ENCODE measurements at regions not wholly inside any gene's neighbourhood (a gene's known extent, or its start where the extent isn't known, plus 50 kb on each side); places are given as distances from the start of the nearest gene placed in this dataset.

GRCh38 chr1:36597514-36597913 lies 114.8 kb upstream of the CSF3R start:
- in situ Hi-C loops (cut with HindIII; ENCODE audit: low pct_ligation_motif_present, low pct_unique_long_range_greater_than_20kb, low sequenced_read_pairs): no loop called here

GRCh38 chr1:36595921-36596320 lies 113.2 kb upstream of the CSF3R start:
- in situ Hi-C loops (cut with HindIII; ENCODE audit: low pct_ligation_motif_present, low pct_unique_long_range_greater_than_20kb, low sequenced_read_pairs): no loop called here
- DNase-seq: no peak

More at GRCh38 chr1:36597514-36597913, 114.8 kb upstream of the CSF3R start:
- no peak for DNase-seq

- no peak for DNase-seq
- in situ Hi-C loops (cut with HindIII; ENCODE audit: low pct_ligation_motif_present, low pct_unique_long_range_greater_than_20kb, low sequenced_read_pairs): no loop called here
Measured at GRCh38 chr1:36595349-36595748, 112.6 kb upstream of the CSF3R start.

GRCh38 chr1:36594023-36594422 lies 111.3 kb upstream of the CSF3R start:
- in situ Hi-C loops (cut with HindIII; ENCODE audit: low pct_ligation_motif_present, low pct_unique_long_range_greater_than_20kb, low sequenced_read_pairs): no loop called here
- DNase-seq: no peak

GRCh38 chr1:36591278-36591677 lies 108.6 kb upstream of the CSF3R start:
- DNase-seq: no peak
- in situ Hi-C loops (cut with HindIII; ENCODE audit: low pct_ligation_motif_present, low pct_unique_long_range_greater_than_20kb, low sequenced_read_pairs): no loop called here

- no peak for DNase-seq
- in situ Hi-C loops (cut with HindIII; ENCODE audit: low pct_ligation_motif_present, low pct_unique_long_range_greater_than_20kb, low sequenced_read_pairs): no loop called here
Measured at GRCh38 chr1:36590771-36591170, 108.1 kb upstream of the CSF3R start.

- in situ Hi-C loops (cut with HindIII; ENCODE audit: low pct_ligation_motif_present, low pct_unique_long_range_greater_than_20kb, low sequenced_read_pairs): no loop called here
- DNase-seq: no peak
Measured at GRCh38 chr1:36590264-36590663, 107.6 kb upstream of the CSF3R start.

- in situ Hi-C loops (cut with HindIII; ENCODE audit: low pct_ligation_motif_present, low pct_unique_long_range_greater_than_20kb, low sequenced_read_pairs): no loop called here
- DNase-seq: no peak
Measured at GRCh38 chr1:36588972-36589371, 106.3 kb upstream of the CSF3R start.

GRCh38 chr1:36585569-36586548 lies 103.1 kb upstream of the CSF3R start:
- no peak for DNase-seq
- in situ Hi-C loops (cut with HindIII; ENCODE audit: low pct_ligation_motif_present, low pct_unique_long_range_greater_than_20kb, low sequenced_read_pairs): no loop called here

- in situ Hi-C loops (cut with HindIII; ENCODE audit: low pct_ligation_motif_present, low pct_unique_long_range_greater_than_20kb, low sequenced_read_pairs): no loop called here
- no peak for DNase-seq
Measured at GRCh38 chr1:36584874-36585453, 102.3 kb upstream of the CSF3R start.

- in situ Hi-C loops (cut with HindIII; ENCODE audit: low pct_ligation_motif_present, low pct_unique_long_range_greater_than_20kb, low sequenced_read_pairs): no loop called here
- DNase-seq: no peak
Measured at GRCh38 chr1:36583980-36584782, 101.5 kb upstream of the CSF3R start.

- DNase-seq: no peak
- in situ Hi-C loops (cut with HindIII; ENCODE audit: low pct_ligation_motif_present, low pct_unique_long_range_greater_than_20kb, low sequenced_read_pairs): no loop called here
Measured at GRCh38 chr1:36583080-36583479, 100.4 kb upstream of the CSF3R start.

- in situ Hi-C loops (cut with HindIII; ENCODE audit: low pct_ligation_motif_present, low pct_unique_long_range_greater_than_20kb, low sequenced_read_pairs): no loop called here
- DNase-seq: no peak
Measured at GRCh38 chr1:36582066-36582755, 99.5 kb upstream of the CSF3R start.

GRCh38 chr1:36580524-36580923 lies 97.8 kb upstream of the CSF3R start:
- in situ Hi-C loops (cut with HindIII; ENCODE audit: low pct_ligation_motif_present, low pct_unique_long_range_greater_than_20kb, low sequenced_read_pairs): no loop called here
- no peak for DNase-seq

- in situ Hi-C loops (cut with HindIII; ENCODE audit: low pct_ligation_motif_present, low pct_unique_long_range_greater_than_20kb, low sequenced_read_pairs): no loop called here
- no peak for DNase-seq
Measured at GRCh38 chr1:36579039-36579438, 96.3 kb upstream of the CSF3R start.

- in situ Hi-C loops (cut with HindIII; ENCODE audit: low pct_ligation_motif_present, low pct_unique_long_range_greater_than_20kb, low sequenced_read_pairs): no loop called here
Measured at GRCh38 chr1:36576551-36577110, 93.9 kb upstream of the CSF3R start.

GRCh38 chr1:36576118-36576517 lies 93.4 kb upstream of the CSF3R start:
- DNase-seq: peak; percentile 35
- in situ Hi-C loops (cut with HindIII; ENCODE audit: low pct_ligation_motif_present, low pct_unique_long_range_greater_than_20kb, low sequenced_read_pairs): no loop called here

More at GRCh38 chr1:36576551-36577110, 93.9 kb upstream of the CSF3R start:
- no peak for DNase-seq

GRCh38 chr1:36573445-36573844 lies 90.7 kb upstream of the CSF3R start:
- in situ Hi-C loops (cut with HindIII; ENCODE audit: low pct_ligation_motif_present, low pct_unique_long_range_greater_than_20kb, low sequenced_read_pairs): no loop called here

More at GRCh38 chr1:36573445-36573844, 90.7 kb upstream of the CSF3R start:
- DNase-seq: no peak
